D721Med (cell line): ENCODE measurements at regions not wholly inside any gene's neighbourhood (a gene's known extent, or its start where the extent isn't known, plus 50 kb on each side); places are given as distances from the start of the nearest gene placed in this dataset.
"Not testable (repeated sequence)": the region's sequence is repeated elsewhere in the genome, so short reads cannot be mapped to it uniquely, and the experiment has no call there.

Source experiments
- DNase-seq: peaks from one replicate; pipeline ENCODE4 v3.0.0; 2011; ENCODE audit warnings: low spot score; ENCODE audit not compliant: insufficient read length
- FAIRE-seq: peaks from 2 replicates; lab custom pipeline; 2011; peaks lifted over from hg19 to GRCh38; lab: Jason Lieb, UNC
- CTCF ChIP-seq: IDR thresholded peaks from 2 replicates; pipeline ENCODE4 v1.5.1; 2012; ENCODE audit warnings: mild to moderate bottlenecking, control low read depth; ENCODE audit not compliant: insufficient read depth; ENCODE audit errors: missing control alignments

- FAIRE-seq (no peak), DNase-seq (no peak)
- no peak for TF ChIP-seq CTCF
These were observed 930.1 kb upstream of the MAN1A1 start for GRCh38 chr6:120279466-120280167.

GRCh38 chr6:120278689-120279396 lies 929.3 kb upstream of the MAN1A1 start:
- DNase-seq (no peak), FAIRE-seq (no peak)
- TF ChIP-seq CTCF = no peak

GRCh38 chr6:120274547-120274946 lies 925.0 kb upstream of the MAN1A1 start:
- DNase-seq = no peak
- TF ChIP-seq CTCF = no peak
- FAIRE-seq = no peak

- no peak for TF ChIP-seq CTCF
- DNase-seq (no peak), FAIRE-seq (no peak)
These were observed 923.9 kb upstream of the MAN1A1 start for GRCh38 chr6:120273411-120273810.

- DNase-seq = no peak
- no peak for FAIRE-seq
- no peak for TF ChIP-seq CTCF
These were observed 922.5 kb upstream of the MAN1A1 start for GRCh38 chr6:120272038-120272437.

- FAIRE-seq, DNase-seq: not testable (repeated sequence)
These were observed 918.7 kb upstream of the MAN1A1 start for GRCh38 chr6:120268256-120268655.

- FAIRE-seq (no peak), DNase-seq (no peak)
- TF ChIP-seq CTCF = no peak
These were observed 912.8 kb upstream of the MAN1A1 start for GRCh38 chr6:120262354-120262753.
